ENCODE measurements at regions not wholly inside any gene's neighbourhood (a gene's known extent, or its start where the extent isn't known, plus 50 kb on each side); places are given as distances from the start of the nearest gene placed in this dataset.

- no peak for TF ChIP-seq CTCF (conservative IDR thresholded peaks at IDR 0.05)
- no peaks in the 10 kb centered on the region; the same call in 1 of the 2 replicates for H3K27me3 Mint-ChIP-seq (ENCODE audit: low read depth)
- no peak overlapping the region for H2AFZ ChIP-seq (ENCODE audit: low read length)
- H3K9me3 ChIP-seq (ENCODE audit: control insufficient read depth, low read depth, low read length): no peaks in the 10 kb centered on the region
- H3K18ac ChIP-seq (ENCODE audit: insufficient read length, low read depth, low read length): no peak overlapping the region
- H3K79me1 ChIP-seq (ENCODE audit: insufficient read depth, low read depth, low read length, poor library complexity, severe bottlenecking): no peaks in the 10 kb centered on the region
- H3K9ac ChIP-seq (ENCODE audit: extremely low read depth, insufficient read length, low read length): no peak overlapping the region
- no peak overlapping the region for H2BK120ac ChIP-seq (ENCODE audit: low read depth, low read length, poor library complexity, severe bottlenecking)
- H2BK15ac ChIP-seq (ENCODE audit: low read depth, low read length): no peak overlapping the region
- no peak overlapping the region for H3K4ac ChIP-seq (ENCODE audit: low read depth, low read length)
- no peaks in the 10 kb centered on the region for H3K23me2 ChIP-seq (ENCODE audit: insufficient read length, low read depth, low read length, poor library complexity, severe bottlenecking)
- H3K23ac ChIP-seq (ENCODE audit: insufficient read length, low read depth, low read length): no peak overlapping the region
- no peak overlapping the region for H2BK20ac ChIP-seq (ENCODE audit: low read depth, low read length, poor library complexity, severe bottlenecking)
- no peak overlapping the region for H2BK12ac ChIP-seq (ENCODE audit: insufficient read length, low read depth, low read length)
- H3K4me1 ChIP-seq (ENCODE audit: insufficient read depth, low read length): no peaks in the 10 kb centered on the region
- no peak overlapping the region for H2BK5ac ChIP-seq (ENCODE audit: insufficient read length, low read length)
- no peak overlapping the region for H3K4me2 ChIP-seq (ENCODE audit: insufficient read depth, insufficient read length, low read length)
- no peak overlapping the region for H3K27ac Mint-ChIP-seq
- peaks cover 3 to 11% of the 10 kb centered on the region in 2 experiments; a peak in 3 of 4 replicates for H3K4me1 Mint-ChIP-seq
- no peak overlapping the region for H4K5ac ChIP-seq (ENCODE audit: insufficient read length, low read depth, low read length)
- DNase-seq: no peak
- H3T11ph ChIP-seq (ENCODE audit: low read length): no peak overlapping the region
- no peaks in the 10 kb centered on the region for H3K36me3 Mint-ChIP-seq (ENCODE audit: insufficient read depth in 1 of 3, low read depth in 3 of 3)
- H3K27ac ChIP-seq (ENCODE audit: insufficient read length, low read depth, low read length): no peak overlapping the region
- no peak overlapping the region for H3K4me3 Mint-ChIP-seq
- H4K91ac ChIP-seq (ENCODE audit: insufficient read length, low read depth, low read length): no peak overlapping the region
- H4K8ac ChIP-seq (replicated peaks; ENCODE audit: insufficient read length, low read depth, low read length): no peak overlapping the region
- H3K9me3 Mint-ChIP-seq: no peaks in the 10 kb centered on the region; a peak in 1 of 5 replicates
- peaks cover 2% of the 10 kb centered on the region for H4K20me1 ChIP-seq (ENCODE audit: control insufficient read depth, insufficient read depth, insufficient read length)
- H3K79me2 ChIP-seq (ENCODE audit: insufficient read depth, low read length): no peaks in the 10 kb centered on the region
- H3K56ac ChIP-seq (ENCODE audit: insufficient read length, low read depth, low read length): no peak overlapping the region
- no CpG with 5 or more reads among the region's 7 CpGs for WGBS (ENCODE audit: extremely low coverage, insufficient read length, low lambda C conversion rate)
- no peak overlapping the region for H3K14ac ChIP-seq (ENCODE audit: insufficient read depth, low read length)
- no peaks in the 10 kb centered on the region for H3K27me3 ChIP-seq (ENCODE audit: insufficient read depth, low read length)
- H2AK5ac ChIP-seq (ENCODE audit: insufficient read length, low read length): no peak overlapping the region
These were observed 609.0 kb downstream of the QKI start for GRCh38 chr6:164023535-164023934.

Data from H9 (cell line).